ENCODE measurements at regions not wholly inside any gene's neighbourhood (a gene's known extent, or its start where the extent isn't known, plus 50 kb on each side); places are given as distances from the start of the nearest gene placed in this dataset.

DNA sequence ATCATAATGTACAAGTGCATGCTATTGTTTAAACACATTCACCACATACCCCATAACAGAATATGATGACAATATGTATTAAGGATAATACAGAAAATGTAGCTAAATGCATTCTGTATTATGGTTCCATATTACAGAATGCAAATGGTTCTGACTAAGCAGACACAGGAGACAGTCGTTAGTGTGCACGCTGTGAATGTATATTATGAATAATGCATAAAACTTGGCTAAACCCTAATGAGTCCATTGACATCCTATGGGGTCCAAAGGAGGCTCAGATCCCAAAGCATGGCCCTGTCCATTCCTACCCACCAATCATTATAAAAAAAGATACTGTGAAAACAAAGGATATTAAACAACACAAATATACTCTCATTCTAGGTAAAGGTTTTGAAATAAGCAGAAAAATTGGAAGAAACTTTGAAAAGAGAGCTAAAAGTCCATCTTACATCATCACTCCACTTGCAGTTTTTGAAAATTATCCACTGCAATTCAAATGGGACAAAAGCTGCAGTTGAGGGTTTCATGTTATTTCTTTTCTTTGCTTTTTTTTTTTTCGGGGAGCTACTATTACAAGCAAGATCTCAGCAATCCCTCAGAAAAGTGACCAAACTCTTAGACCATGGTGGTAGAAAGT lies 415.1 kb downstream of the BCAT1 start:
- intact Hi-C loops (cut with micrococcal nuclease) = no loop called here
- ChIA-PET CTCF (no interaction called here), POLR2A (no interaction called here)
- Mint-ChIP-seq H3K36me3 (ENCODE audit: low read depth) (no peaks in the 10 kb centered on the region), H3K4me3 (no peak overlapping the region), H3K9me3 (no peaks in the 10 kb centered on the region), H3K27me3 (no peaks in the 10 kb centered on the region), H3K4me1 (ENCODE audit: low read depth) (no peaks in the 10 kb centered on the region), H3K27ac (no peak overlapping the region)
- TF ChIP-seq, protein P1, sequence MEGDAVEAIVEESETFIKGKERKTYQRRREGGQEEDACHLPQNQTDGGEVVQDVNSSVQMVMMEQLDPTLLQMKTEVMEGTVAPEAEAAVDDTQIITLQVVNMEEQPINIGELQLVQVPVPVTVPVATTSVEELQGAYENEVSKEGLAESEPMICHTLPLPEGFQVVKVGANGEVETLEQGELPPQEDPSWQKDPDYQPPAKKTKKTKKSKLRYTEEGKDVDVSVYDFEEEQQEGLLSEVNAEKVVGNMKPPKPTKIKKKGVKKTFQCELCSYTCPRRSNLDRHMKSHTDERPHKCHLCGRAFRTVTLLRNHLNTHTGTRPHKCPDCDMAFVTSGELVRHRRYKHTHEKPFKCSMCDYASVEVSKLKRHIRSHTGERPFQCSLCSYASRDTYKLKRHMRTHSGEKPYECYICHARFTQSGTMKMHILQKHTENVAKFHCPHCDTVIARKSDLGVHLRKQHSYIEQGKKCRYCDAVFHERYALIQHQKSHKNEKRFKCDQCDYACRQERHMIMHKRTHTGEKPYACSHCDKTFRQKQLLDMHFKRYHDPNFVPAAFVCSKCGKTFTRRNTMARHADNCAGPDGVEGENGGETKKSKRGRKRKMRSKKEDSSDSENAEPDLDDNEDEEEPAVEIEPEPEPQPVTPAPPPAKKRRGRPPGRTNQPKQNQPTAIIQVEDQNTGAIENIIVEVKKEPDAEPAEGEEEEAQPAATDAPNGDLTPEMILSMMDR (IDR thresholded peaks at IDR 0.05) = no peak
- no peak for ATAC-seq
- no peak for DNase-seq

DNA sequence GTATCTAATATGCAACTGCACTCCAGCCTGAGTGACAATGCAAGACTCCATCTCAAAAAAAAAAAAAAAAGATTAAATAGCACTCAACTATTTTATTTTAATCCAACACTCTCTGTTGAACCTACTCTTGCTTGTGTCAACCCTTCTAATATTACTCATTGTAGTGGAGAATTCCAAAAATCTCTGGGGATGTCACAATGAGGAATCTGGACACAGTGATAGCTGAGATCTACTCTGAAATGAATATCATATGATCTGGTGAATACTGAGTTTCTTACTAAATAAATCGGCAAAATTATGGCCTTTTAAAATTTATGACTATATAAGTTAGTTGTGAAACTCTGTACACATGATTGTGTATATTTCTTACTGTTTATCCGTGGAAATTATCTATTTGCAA lies 418.2 kb downstream of the BCAT1 start:
- TF ChIP-seq, protein P1 (IDR thresholded peaks at IDR 0.05) = no peak
- H3K9me3 Mint-ChIP-seq = no peaks in the 10 kb centered on the region
- ChIA-PET POLR2A (no interaction called here), CTCF (no interaction called here)
- no peak for DNase-seq
- intact Hi-C loops (cut with micrococcal nuclease) = no loop called here
- H3K27me3 Mint-ChIP-seq = no peaks in the 10 kb centered on the region
- H3K36me3 Mint-ChIP-seq (ENCODE audit: low read depth) = no peaks in the 10 kb centered on the region
- H3K4me3 Mint-ChIP-seq = no peak overlapping the region
- H3K27ac Mint-ChIP-seq = no peak overlapping the region
- no peaks in the 10 kb centered on the region for H3K4me1 Mint-ChIP-seq (ENCODE audit: low read depth)
- no peak for ATAC-seq

DNA sequence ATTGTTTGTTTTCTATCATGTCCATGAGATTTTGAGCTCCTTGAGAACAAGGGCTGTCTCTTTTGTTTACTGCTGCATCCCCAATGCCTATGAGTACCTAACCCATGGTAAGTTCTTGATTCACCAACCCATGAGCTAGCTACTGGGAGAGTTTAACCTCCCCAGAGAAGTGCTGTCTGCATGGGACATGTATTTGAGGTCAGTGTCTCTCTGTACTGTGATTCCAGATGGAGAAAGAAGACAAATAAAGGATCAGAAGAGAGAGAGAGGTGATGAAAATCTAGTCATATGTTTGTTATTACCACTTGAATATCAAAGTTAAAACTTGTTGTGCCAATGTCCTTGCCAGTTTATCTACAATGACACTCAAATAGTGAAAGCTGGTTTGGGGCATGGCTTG lies 421.8 kb downstream of the BCAT1 start:
- ATAC-seq (no peak), DNase-seq (no peak)
- Mint-ChIP-seq H3K27ac (no peak overlapping the region), H3K4me1 (ENCODE audit: low read depth) (no peaks in the 10 kb centered on the region), H3K36me3 (ENCODE audit: low read depth) (no peaks in the 10 kb centered on the region), H3K27me3 (no peaks in the 10 kb centered on the region), H3K9me3 (peaks cover 2% of the 10 kb centered on the region), H3K4me3 (no peak overlapping the region)
- intact Hi-C loops (cut with micrococcal nuclease) = no loop called here
- ChIA-PET CTCF (no interaction called here), POLR2A (no interaction called here)
- TF ChIP-seq, protein P1 (IDR thresholded peaks at IDR 0.05) = no peak

DNA sequence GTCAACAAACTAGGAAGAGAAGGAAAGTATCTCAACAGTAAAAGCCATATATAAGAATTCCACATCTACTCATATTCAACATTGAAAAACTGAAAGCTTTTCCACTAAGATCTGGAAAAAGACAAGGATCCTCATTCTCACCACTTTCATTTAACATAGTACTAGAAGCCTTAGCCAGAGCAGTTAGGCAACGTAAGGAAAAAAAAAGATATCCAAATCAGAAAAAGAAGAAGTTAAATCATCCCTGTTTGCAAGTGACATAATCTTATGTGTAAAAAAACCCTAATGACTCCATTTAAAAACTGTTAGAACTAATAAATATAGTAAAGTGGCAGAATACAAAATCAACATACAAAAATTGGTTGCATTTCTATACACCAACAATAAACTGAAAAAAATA lies 426.2 kb downstream of the BCAT1 start:
- intact Hi-C loops (cut with micrococcal nuclease) = no loop called here
- TF ChIP-seq, protein P1 (IDR thresholded peaks at IDR 0.05) = no peak
- ChIA-PET CTCF (no interaction called here), POLR2A (no interaction called here)
- Mint-ChIP-seq H3K4me3 (no peak overlapping the region), H3K27ac (no peak overlapping the region), H3K4me1 (ENCODE audit: low read depth) (no peaks in the 10 kb centered on the region), H3K9me3 (peaks cover 17% of the 10 kb centered on the region), H3K27me3 (no peaks in the 10 kb centered on the region), H3K36me3 (ENCODE audit: low read depth) (no peaks in the 10 kb centered on the region)
- DNase-seq = no peak
- ATAC-seq = no peak

DNA sequence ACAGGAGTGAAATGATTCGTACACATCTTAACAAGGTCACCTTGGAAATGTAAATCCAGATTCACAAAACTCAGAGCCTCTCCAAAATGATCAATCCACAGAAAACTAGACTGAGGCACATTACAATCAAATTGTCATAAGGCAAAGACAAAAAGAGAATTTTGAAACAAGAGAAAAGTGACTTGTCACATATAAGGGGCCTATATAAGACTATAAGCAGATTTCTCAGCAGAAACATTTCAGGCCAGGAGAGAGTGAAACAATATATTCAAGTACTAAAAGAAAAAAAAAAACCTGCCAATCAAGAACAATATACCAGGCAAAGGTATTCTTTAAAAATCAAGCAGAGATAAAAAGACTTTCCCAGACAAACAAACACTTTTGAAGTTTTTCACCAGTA lies 429.1 kb downstream of the BCAT1 start:
- Mint-ChIP-seq H3K27ac (no peak overlapping the region), H3K4me3 (no peak overlapping the region), H3K9me3 (peaks cover 22% of the 10 kb centered on the region), H3K4me1 (ENCODE audit: low read depth) (no peaks in the 10 kb centered on the region), H3K36me3 (ENCODE audit: low read depth) (no peaks in the 10 kb centered on the region), H3K27me3 (no peaks in the 10 kb centered on the region)
- DNase-seq = no peak
- no peak for ATAC-seq
- intact Hi-C loops (cut with micrococcal nuclease) = no loop called here
- TF ChIP-seq, protein P1 (IDR thresholded peaks at IDR 0.05) = no peak
- ChIA-PET CTCF (no interaction called here), POLR2A (no interaction called here)
